ENCODE measurements at regions not wholly inside any gene's neighbourhood (a gene's known extent, or its start where the extent isn't known, plus 50 kb on each side); places are given as distances from the start of the nearest gene placed in this dataset.
"Not testable (repeated sequence)": the region's sequence is repeated elsewhere in the genome, so short reads cannot be mapped to it uniquely, and the experiment has no call there.

DNA sequence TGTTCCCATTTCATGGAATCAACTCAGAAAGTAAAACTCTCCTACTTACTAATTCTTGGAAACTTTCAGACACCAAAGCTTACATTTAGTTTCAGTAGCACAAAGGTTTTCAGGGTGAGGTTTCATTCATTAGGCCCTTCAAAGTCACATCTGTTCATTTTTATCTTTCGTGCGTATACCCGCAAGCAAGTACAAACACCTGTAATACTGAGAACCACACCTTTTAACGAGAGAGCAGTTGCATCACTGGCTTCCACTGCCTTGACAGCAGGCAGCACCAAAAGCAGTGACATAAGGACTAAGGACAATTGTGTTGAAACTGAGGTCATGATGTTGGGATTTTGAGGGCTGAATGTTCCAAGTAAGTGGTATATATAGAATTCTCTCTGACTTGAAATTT, 60.5 kb downstream of the GOLGA6L22 start:
- H2AFZ ChIP-seq (ENCODE audit: low read length); H3K79me2 ChIP-seq (ENCODE audit: low read length); H3K36me3 ChIP-seq (ENCODE audit: low read depth, low read length); H3K27ac ChIP-seq (ENCODE audit: low read length); H3K9me3 ChIP-seq (ENCODE audit: low read length); H4K20me1 ChIP-seq (ENCODE audit: low read length); BruUV-seq (replicated peaks); H3F3A ChIP-seq (ENCODE audit: low read length, unreplicated experiment); H3K9me2 ChIP-seq (replicated peaks; ENCODE audit: low read length); H3K27me3 ChIP-seq (ENCODE audit: low read length); CTCF ChIA-PET; H3K9ac ChIP-seq (ENCODE audit: low read length); H3K4me3 ChIP-seq (ENCODE audit: low read length); H3K4me1 ChIP-seq (ENCODE audit: insufficient read depth, low read length); ATAC-seq; H3K4me2 ChIP-seq (ENCODE audit: low read length); DNase-seq; intact Hi-C loops (cut with micrococcal nuclease); POLR2A ChIA-PET (ENCODE audit: unreplicated experiment): not testable (repeated sequence)

DNA sequence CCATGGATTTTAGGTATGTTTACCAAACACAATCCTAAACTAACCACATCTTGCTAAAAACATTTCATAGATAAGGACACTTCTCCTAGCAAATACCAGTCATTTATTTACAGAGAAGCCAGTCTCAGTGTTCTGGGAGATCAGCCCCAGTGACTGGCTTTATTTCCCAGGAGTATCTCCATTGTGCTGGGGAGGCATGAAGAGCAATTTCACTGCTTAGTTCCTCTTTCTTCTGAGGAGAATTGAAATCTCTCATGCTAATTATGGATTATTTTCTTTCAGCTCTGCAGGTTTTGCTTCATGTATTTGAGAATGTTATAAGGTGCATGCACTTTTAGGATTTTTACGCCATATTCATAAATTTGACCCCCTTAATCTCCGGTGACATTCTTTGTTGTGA, 67.8 kb downstream of the GOLGA6L22 start:
- H3K27ac ChIP-seq (ENCODE audit: low read length); H3K9ac ChIP-seq (ENCODE audit: low read length); H4K20me1 ChIP-seq (ENCODE audit: low read length); H3K27me3 ChIP-seq (ENCODE audit: low read length); H3K4me2 ChIP-seq (ENCODE audit: low read length); H3K9me2 ChIP-seq (replicated peaks; ENCODE audit: low read length); H3K4me3 ChIP-seq (ENCODE audit: low read length); H3K9me3 ChIP-seq (ENCODE audit: low read length); H3F3A ChIP-seq (ENCODE audit: low read length, unreplicated experiment); H3K36me3 ChIP-seq (ENCODE audit: low read depth, low read length); H3K79me2 ChIP-seq (ENCODE audit: low read length); DNase-seq; ATAC-seq; H3K4me1 ChIP-seq (ENCODE audit: insufficient read depth, low read length); intact Hi-C loops (cut with micrococcal nuclease); BruUV-seq (replicated peaks); POLR2A ChIA-PET (ENCODE audit: unreplicated experiment); H2AFZ ChIP-seq (ENCODE audit: low read length); CTCF ChIA-PET: not testable (repeated sequence)

DNA sequence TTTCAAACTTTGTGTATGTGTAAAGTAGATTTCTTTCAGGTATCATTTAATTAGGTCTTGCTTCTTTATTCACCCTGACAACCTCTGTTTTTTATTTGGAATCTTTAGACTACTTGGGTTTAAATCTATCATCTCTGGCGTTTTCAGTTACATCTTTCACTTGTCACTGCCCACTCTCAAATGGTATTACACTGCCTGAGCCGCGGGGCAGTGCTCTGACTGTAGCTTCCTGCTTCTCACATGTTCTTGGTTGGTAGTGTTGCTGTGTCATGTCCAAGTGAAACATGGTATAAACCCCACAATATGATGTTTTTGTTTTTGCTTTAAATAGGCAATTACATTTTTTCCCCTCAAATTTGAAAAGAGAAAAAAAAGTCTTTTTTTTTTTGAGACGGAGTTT, 68.3 kb downstream of the GOLGA6L22 start:
- H3K9me3 ChIP-seq (ENCODE audit: low read length); intact Hi-C loops (cut with micrococcal nuclease); H4K20me1 ChIP-seq (ENCODE audit: low read length); CTCF ChIA-PET; H3K27ac ChIP-seq (ENCODE audit: low read length); BruUV-seq (replicated peaks); H2AFZ ChIP-seq (ENCODE audit: low read length); H3K36me3 ChIP-seq (ENCODE audit: low read depth, low read length); H3K9ac ChIP-seq (ENCODE audit: low read length); DNase-seq; H3K4me1 ChIP-seq (ENCODE audit: insufficient read depth, low read length); H3K4me3 ChIP-seq (ENCODE audit: low read length); H3K79me2 ChIP-seq (ENCODE audit: low read length); ATAC-seq; H3K9me2 ChIP-seq (replicated peaks; ENCODE audit: low read length); POLR2A ChIA-PET (ENCODE audit: unreplicated experiment); H3F3A ChIP-seq (ENCODE audit: low read length, unreplicated experiment); H3K4me2 ChIP-seq (ENCODE audit: low read length); H3K27me3 ChIP-seq (ENCODE audit: low read length): not testable (repeated sequence)

DNA sequence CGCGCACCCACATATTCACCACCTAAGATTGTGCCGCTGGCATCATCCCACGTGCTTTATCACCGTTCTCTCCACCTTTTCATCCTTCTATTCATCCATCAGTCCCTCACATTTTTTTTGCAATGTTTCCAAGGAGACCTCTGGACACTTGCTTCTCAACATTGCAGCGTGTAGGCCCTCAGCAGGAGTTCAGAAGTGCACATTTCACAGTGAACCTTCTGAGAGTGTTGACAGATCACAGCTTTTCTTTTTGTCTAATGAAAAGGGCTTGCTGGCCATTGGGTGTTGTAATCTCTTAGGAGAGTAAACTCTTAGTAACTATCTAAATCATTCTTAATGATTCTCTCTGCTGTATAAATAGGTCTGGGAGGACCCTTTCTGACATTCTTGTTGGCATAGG, 70.5 kb downstream of the GOLGA6L22 start:
- BruUV-seq (replicated peaks): TSS peak; percentile 12
- DNase-seq; CTCF ChIA-PET; H3K4me3 ChIP-seq (ENCODE audit: low read length); H3K36me3 ChIP-seq (ENCODE audit: low read depth, low read length); ATAC-seq; H3K9me3 ChIP-seq (ENCODE audit: low read length); H3K4me2 ChIP-seq (ENCODE audit: low read length); H3F3A ChIP-seq (ENCODE audit: low read length, unreplicated experiment); H3K4me1 ChIP-seq (ENCODE audit: insufficient read depth, low read length); POLR2A ChIA-PET (ENCODE audit: unreplicated experiment); H4K20me1 ChIP-seq (ENCODE audit: low read length); H3K27me3 ChIP-seq (ENCODE audit: low read length); H3K79me2 ChIP-seq (ENCODE audit: low read length); H2AFZ ChIP-seq (ENCODE audit: low read length); H3K9me2 ChIP-seq (replicated peaks; ENCODE audit: low read length); H3K27ac ChIP-seq (ENCODE audit: low read length); intact Hi-C loops (cut with micrococcal nuclease); H3K9ac ChIP-seq (ENCODE audit: low read length): not testable (repeated sequence)

GRCh38 chr15:22559701-22560100, 101.0 kb downstream of the GOLGA6L22 start:
- H3K27me3 ChIP-seq (ENCODE audit: low read length); intact Hi-C loops (cut with micrococcal nuclease); CTCF ChIA-PET; H3F3A ChIP-seq (ENCODE audit: low read length, unreplicated experiment); ATAC-seq; POLR2A ChIA-PET (ENCODE audit: unreplicated experiment); H3K79me2 ChIP-seq (ENCODE audit: low read length); H3K4me2 ChIP-seq (ENCODE audit: low read length); H3K4me1 ChIP-seq (ENCODE audit: insufficient read depth, low read length); H3K4me3 ChIP-seq (ENCODE audit: low read length); H2AFZ ChIP-seq (ENCODE audit: low read length); H3K36me3 ChIP-seq (ENCODE audit: low read depth, low read length); BruUV-seq (replicated peaks); H4K20me1 ChIP-seq (ENCODE audit: low read length); DNase-seq; H3K9me2 ChIP-seq (replicated peaks; ENCODE audit: low read length); H3K9me3 ChIP-seq (ENCODE audit: low read length); H3K27ac ChIP-seq (ENCODE audit: low read length); H3K9ac ChIP-seq (ENCODE audit: low read length): not testable (repeated sequence)

DNA sequence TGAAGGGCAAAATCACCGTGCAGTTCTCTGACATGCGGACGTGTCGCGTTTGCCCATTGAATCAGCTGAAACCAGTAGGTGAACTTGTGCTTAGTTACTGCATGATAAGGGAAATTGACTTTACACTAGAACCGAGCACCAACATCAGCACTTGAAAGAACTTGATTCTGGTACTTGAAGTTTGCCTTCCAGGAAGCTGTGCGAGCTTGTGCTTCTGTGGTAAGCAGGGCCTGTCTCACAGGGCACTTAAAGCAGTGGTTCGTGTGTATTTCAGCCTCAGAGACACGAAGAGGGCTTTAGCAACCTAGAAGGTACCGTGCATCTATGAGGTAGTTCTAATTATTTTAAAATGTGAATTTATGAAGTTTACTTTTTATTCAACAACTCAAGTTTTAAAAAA, 103.0 kb downstream of the GOLGA6L22 start:
- H3K79me2 ChIP-seq (ENCODE audit: low read length); H4K20me1 ChIP-seq (ENCODE audit: low read length); H3K9ac ChIP-seq (ENCODE audit: low read length); ATAC-seq; H3K27me3 ChIP-seq (ENCODE audit: low read length); H3K36me3 ChIP-seq (ENCODE audit: low read depth, low read length); H2AFZ ChIP-seq (ENCODE audit: low read length); intact Hi-C loops (cut with micrococcal nuclease); H3K9me2 ChIP-seq (replicated peaks; ENCODE audit: low read length); BruUV-seq (replicated peaks); H3K4me1 ChIP-seq (ENCODE audit: insufficient read depth, low read length); DNase-seq; H3F3A ChIP-seq (ENCODE audit: low read length, unreplicated experiment); H3K4me2 ChIP-seq (ENCODE audit: low read length); H3K9me3 ChIP-seq (ENCODE audit: low read length); H3K4me3 ChIP-seq (ENCODE audit: low read length); CTCF ChIA-PET; H3K27ac ChIP-seq (ENCODE audit: low read length); POLR2A ChIA-PET (ENCODE audit: unreplicated experiment): not testable (repeated sequence)

DNA sequence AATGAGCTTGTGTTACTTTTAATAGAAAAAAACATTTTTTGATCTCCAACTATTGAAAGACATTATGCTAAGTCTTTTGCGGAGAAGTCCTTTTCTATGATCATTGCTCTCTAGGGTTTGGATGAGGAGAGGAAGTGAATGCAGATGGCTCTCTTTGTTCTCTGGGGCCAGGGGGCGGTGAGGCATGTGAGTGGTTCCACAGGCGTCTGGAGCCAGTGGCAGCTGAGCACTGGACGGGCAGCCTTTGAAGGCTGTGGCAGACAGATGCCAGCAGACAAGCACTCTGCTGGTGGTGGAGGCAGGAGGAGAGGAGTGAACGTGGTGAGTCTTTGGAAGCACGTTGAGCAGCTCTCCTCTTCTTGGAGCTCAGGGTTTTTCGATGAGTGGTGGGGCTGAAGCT, 107.8 kb downstream of the GOLGA6L22 start:
- POLR2A ChIA-PET (ENCODE audit: unreplicated experiment); H3K4me1 ChIP-seq (ENCODE audit: insufficient read depth, low read length); H3K4me3 ChIP-seq (ENCODE audit: low read length); H3K9me3 ChIP-seq (ENCODE audit: low read length); H3K27me3 ChIP-seq (ENCODE audit: low read length); H3K9me2 ChIP-seq (replicated peaks; ENCODE audit: low read length); BruUV-seq (replicated peaks); H3K36me3 ChIP-seq (ENCODE audit: low read depth, low read length); H2AFZ ChIP-seq (ENCODE audit: low read length); ATAC-seq; intact Hi-C loops (cut with micrococcal nuclease); H3K27ac ChIP-seq (ENCODE audit: low read length); H3K79me2 ChIP-seq (ENCODE audit: low read length); H4K20me1 ChIP-seq (ENCODE audit: low read length); H3K4me2 ChIP-seq (ENCODE audit: low read length); DNase-seq; H3F3A ChIP-seq (ENCODE audit: low read length, unreplicated experiment); CTCF ChIA-PET; H3K9ac ChIP-seq (ENCODE audit: low read length): not testable (repeated sequence)

Data from PC-3 (cell line).